DOHH2 (cell line): ENCODE measurements at regions not wholly inside any gene's neighbourhood (a gene's known extent, or its start where the extent isn't known, plus 50 kb on each side); places are given as distances from the start of the nearest gene placed in this dataset.

Source experiments
- H3F3A ChIP-seq: fragments of 200-600 bp; sonication (generic), shearing (Covaris generic); 2 replicates; pipeline ENCODE4 v1.6.0; 2016; ENCODE audit warnings: antibody characterized with exemption, mild to moderate bottlenecking; ENCODE audit not compliant: control insufficient read depth, insufficient read depth
- H3K27ac ChIP-seq: fragments of 200-600 bp; sonication (generic); 2 replicates; pipeline ENCODE4 v1.5.1; 2014; ENCODE audit warnings: low read depth, mild to moderate bottlenecking, low read length, moderate library complexity
- H3K27me3 ChIP-seq: fragments of 200-600 bp; sonication (generic); 2 replicates; pipeline ENCODE4 v1.6.1; 2014; ENCODE audit warnings: mild to moderate bottlenecking, low read length, mixed read lengths; ENCODE audit not compliant: control insufficient read depth
- H3K36me3 ChIP-seq: fragments of 200-600 bp; sonication (generic); 2 replicates; pipeline ENCODE4 v1.6.1; 2014; ENCODE audit warnings: mild to moderate bottlenecking, low read length, moderate library complexity, mixed read lengths; ENCODE audit not compliant: control insufficient read depth
- H3K4me1 ChIP-seq: fragments of 200-600 bp; sonication (generic); 2 replicates; pipeline ENCODE4 v1.6.1; 2014; ENCODE audit warnings: mild to moderate bottlenecking, low read length, mixed read lengths; ENCODE audit not compliant: control insufficient read depth
- H3K4me2 ChIP-seq: fragments of 200-600 bp; sonication (generic); 2 replicates; pipeline ENCODE4 v1.6.0; 2014; ENCODE audit warnings: mild to moderate bottlenecking, low read length, moderate library complexity
- H3K4me3 ChIP-seq: fragments of 200-600 bp; sonication (generic); 2 replicates; pipeline ENCODE4 v1.5.1; 2014; ENCODE audit warnings: mild to moderate bottlenecking, low read length, mixed read lengths
- H3K79me2 ChIP-seq: fragments of 200-600 bp; sonication (generic); 2 replicates; pipeline ENCODE4 v1.6.1; 2014; ENCODE audit warnings: mild to moderate bottlenecking, low read length, mixed read lengths; ENCODE audit not compliant: control insufficient read depth
- H3K9me2 ChIP-seq: fragments of 200-600 bp; sonication (generic); replicated peaks from 2 replicates; pipeline ENCODE4 v1.6.1; 2014; ENCODE audit warnings: mild to moderate bottlenecking, low read length, mixed read lengths; ENCODE audit not compliant: control insufficient read depth
- H3K9me3 ChIP-seq: fragments of 200-600 bp; sonication (generic); 2 replicates; pipeline ENCODE4 v1.6.1; 2014; ENCODE audit warnings: antibody characterized with exemption, low read length, mixed read lengths; ENCODE audit not compliant: control insufficient read depth, insufficient read depth
- H4K20me1 ChIP-seq: fragments of 200-600 bp; sonication (generic); 2 replicates; pipeline ENCODE4 v1.6.0; 2014; ENCODE audit warnings: low read depth, mild to moderate bottlenecking, antibody characterized with exemption, low read length, moderate library complexity; ENCODE audit not compliant: control insufficient read depth, insufficient read depth
- CTCF ChIP-seq: fragments of 200-600 bp; sonication (generic); IDR thresholded peaks from one replicate; pipeline ENCODE4 v1.5.1; 2014; ENCODE audit warnings: antibody characterized with exemption, mild to moderate bottlenecking, low read depth, low read length; ENCODE audit not compliant: poor library complexity, severe bottlenecking
- EZH2phosphoT487 ChIP-seq: fragments of 200-600 bp; sonication (generic); IDR thresholded peaks from 2 replicates; pipeline ENCODE4 v1.6.1; 2017; ENCODE audit warnings: borderline replicate concordance, mild to moderate bottlenecking, antibody characterized with exemption, low read length, moderate library complexity, mixed read lengths

GRCh38 chr5:79853676-79854418 is 137.2 kb downstream of the MTX3 start:
- TF ChIP-seq CTCF = no peak
- TF ChIP-seq EZH2phosphoT487 = no peak
- no peaks in the 10 kb centered on the region for H3K4me1 ChIP-seq
- no peaks in the 10 kb centered on the region for H3F3A ChIP-seq
- no peak overlapping the region for H3K4me3 ChIP-seq
- no peaks in the 10 kb centered on the region for H4K20me1 ChIP-seq
- H3K9me3 ChIP-seq = no peaks in the 10 kb centered on the region
- no peaks in the 10 kb centered on the region; the same call in 1 of the 2 replicates for H3K27me3 ChIP-seq
- H3K27ac ChIP-seq = no peak overlapping the region
- H3K79me2 ChIP-seq = no peaks in the 10 kb centered on the region
- no peaks in the 10 kb centered on the region for H3K9me2 ChIP-seq
- H3K36me3 ChIP-seq = no peaks in the 10 kb centered on the region
- H3K4me2 ChIP-seq = no peak overlapping the region

- Histone ChIP-seq H3K36me3 (no peaks in the 10 kb centered on the region), H3K9me3 (no peaks in the 10 kb centered on the region), H3K4me1 (no peaks in the 10 kb centered on the region), H3K4me3 (no peak overlapping the region), H4K20me1 (no peaks in the 10 kb centered on the region), H3K4me2 (no peak overlapping the region), H3K27me3 (no peaks in the 10 kb centered on the region; the same call in 1 of the 2 replicates), H3F3A (no peaks in the 10 kb centered on the region), H3K9me2 (no peaks in the 10 kb centered on the region), H3K79me2 (no peaks in the 10 kb centered on the region), H3K27ac (no peak overlapping the region)
- TF ChIP-seq EZH2phosphoT487 (no peak), CTCF (no peak)
These were observed 138.0 kb downstream of the MTX3 start for GRCh38 chr5:79853028-79853427.

- H3K79me2 ChIP-seq = no peaks in the 10 kb centered on the region
- TF ChIP-seq EZH2phosphoT487 (no peak), CTCF (no peak)
- H3F3A ChIP-seq = no peaks in the 10 kb centered on the region
- H3K9me2 ChIP-seq = no peaks in the 10 kb centered on the region
- no peaks in the 10 kb centered on the region; the same call in 1 of the 2 replicates for H3K27me3 ChIP-seq
- H3K4me1 ChIP-seq = no peaks in the 10 kb centered on the region
- no peak overlapping the region for H3K4me3 ChIP-seq
- H4K20me1 ChIP-seq = no peaks in the 10 kb centered on the region
- no peak overlapping the region for H3K4me2 ChIP-seq
- no peaks in the 10 kb centered on the region for H3K36me3 ChIP-seq
- no peak overlapping the region for H3K27ac ChIP-seq
- H3K9me3 ChIP-seq = no peaks in the 10 kb centered on the region
These were observed 139.6 kb downstream of the MTX3 start for GRCh38 chr5:79851391-79851863.
